ENCODE measurements at regions not wholly inside any gene's neighbourhood (a gene's known extent, or its start where the extent isn't known, plus 50 kb on each side); places are given as distances from the start of the nearest gene placed in this dataset.
A peak's percentile ranks its signal among the peaks of the same experiment; 100 is the strongest.

DNA sequence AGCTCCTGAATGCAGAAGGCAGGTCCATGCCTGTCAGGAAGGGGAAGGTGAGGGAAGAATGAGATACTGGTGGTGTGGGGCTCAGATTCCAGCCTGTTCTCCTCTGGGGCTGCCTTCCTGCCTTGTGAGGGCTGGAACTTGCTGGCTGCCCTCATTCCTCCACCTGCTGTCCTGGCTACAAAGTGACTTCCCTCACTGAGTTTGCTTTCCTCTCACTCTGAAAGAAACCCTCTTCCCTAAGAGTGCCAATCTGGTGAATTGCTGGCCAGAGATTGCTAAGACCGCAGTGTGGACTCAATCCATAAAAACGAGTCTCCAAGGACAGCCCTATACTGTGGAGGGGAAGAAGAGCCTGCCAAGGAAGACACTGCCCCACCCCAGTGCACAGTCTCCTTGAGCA lies 664.4 kb upstream of the HS6ST1 start:
- no peaks in the 10 kb centered on the region for H3K4me1 Mint-ChIP-seq
- no peak overlapping the region for H3K4me3 Mint-ChIP-seq
- H3K9me3 Mint-ChIP-seq, result no peaks in the 10 kb centered on the region
- no peaks in the 10 kb centered on the region for H3K27me3 Mint-ChIP-seq
- no peak for ATAC-seq
- H3K36me3 Mint-ChIP-seq, result no peaks in the 10 kb centered on the region
- no peak overlapping the region for H3K27ac Mint-ChIP-seq

DNA sequence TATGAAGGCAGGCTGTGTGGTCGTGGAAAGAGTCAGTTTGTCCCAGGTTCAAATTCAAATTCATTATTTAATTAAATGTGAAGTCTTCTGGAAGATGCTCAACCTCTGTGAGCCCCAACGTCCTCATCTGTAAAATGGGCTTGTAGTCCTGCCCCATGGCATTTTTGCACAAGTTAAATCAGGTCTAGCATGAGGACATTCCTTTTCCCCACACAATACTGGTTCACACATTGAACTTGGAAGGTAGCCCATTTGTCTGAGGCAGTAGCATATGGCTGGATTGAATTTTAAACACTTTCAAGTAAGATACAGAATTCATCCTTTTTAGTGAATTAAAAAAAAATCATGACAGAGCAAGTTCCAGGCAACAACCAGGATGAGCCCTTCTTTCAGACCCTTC lies 665.4 kb upstream of the HS6ST1 start:
- no peaks in the 10 kb centered on the region for H3K4me1 Mint-ChIP-seq

DNA sequence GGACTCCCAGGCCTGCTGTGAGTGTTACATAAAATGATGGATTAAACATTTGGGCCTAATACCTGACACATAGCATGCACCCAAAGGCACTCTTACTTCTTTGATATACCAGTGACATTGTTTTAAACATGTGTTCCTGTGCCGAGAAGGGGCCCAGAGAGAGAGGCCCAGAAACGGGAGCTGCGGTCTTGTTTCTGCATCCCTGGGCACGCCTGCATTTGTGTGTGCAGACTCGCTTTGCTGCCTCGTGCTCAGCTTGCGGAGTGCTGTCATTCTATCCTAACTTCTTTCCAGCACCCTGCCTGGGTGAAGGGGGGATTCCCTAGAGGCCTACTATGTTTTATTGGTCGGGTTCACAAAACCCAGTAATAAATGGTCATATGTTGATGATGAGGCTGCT lies 666.2 kb upstream of the HS6ST1 start:
- Mint-ChIP-seq H3K27ac (no peak overlapping the region), H3K27me3 (peaks cover 5% of the 10 kb centered on the region), H3K36me3 (no peaks in the 10 kb centered on the region), H3K9me3 (no peaks in the 10 kb centered on the region), H3K4me3 (no peak overlapping the region), H3K4me1 (no peaks in the 10 kb centered on the region)
- no peak for ATAC-seq

More for the DNA sequence above, 665.4 kb upstream of the HS6ST1 start:
- Mint-ChIP-seq H3K9me3 (no peaks in the 10 kb centered on the region), H3K4me3 (no peak overlapping the region), H3K27me3 (no peaks in the 10 kb centered on the region), H3K27ac (no peak overlapping the region), H3K36me3 (no peaks in the 10 kb centered on the region)
- no peak for ATAC-seq

DNA sequence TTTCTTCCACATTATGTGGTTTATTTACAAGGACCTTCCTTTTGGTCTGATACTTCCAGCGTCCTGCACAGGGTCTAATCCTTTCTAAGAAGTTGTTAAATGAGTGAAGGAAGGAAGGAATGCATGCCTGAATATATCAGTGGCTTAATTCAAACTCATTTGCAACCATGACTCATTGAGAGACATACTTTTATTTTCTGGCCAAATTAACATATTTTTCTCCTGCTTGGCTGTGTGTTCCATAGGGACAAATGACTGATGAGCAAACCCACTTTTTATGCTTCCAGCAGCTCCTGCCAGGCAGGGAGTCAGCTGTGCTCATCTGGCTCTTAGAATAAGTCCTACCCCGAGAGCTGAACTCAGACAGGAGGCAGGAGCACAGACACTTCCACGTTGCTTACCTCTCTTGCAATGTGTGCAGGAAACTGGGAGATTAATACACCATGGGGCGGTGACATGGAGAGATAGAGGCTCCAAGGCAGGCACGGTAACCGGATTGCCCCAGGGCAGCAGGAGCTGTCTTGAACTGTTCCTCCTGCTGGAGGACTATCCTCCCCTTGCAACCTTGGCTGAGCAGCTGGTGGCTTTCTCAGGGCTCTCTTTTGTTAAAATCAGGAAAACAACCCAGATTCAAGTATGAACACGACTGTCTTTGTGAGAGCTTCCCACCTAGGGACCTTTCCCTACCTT lies 667.5 kb upstream of the HS6ST1 start:
- Mint-ChIP-seq H3K4me1 (no peaks in the 10 kb centered on the region), H3K36me3 (no peaks in the 10 kb centered on the region), H3K4me3 (no peak overlapping the region), H3K27ac (no peak overlapping the region), H3K9me3 (no peaks in the 10 kb centered on the region), H3K27me3 (peaks cover 18% of the 10 kb centered on the region)
- no peak for ATAC-seq

DNA sequence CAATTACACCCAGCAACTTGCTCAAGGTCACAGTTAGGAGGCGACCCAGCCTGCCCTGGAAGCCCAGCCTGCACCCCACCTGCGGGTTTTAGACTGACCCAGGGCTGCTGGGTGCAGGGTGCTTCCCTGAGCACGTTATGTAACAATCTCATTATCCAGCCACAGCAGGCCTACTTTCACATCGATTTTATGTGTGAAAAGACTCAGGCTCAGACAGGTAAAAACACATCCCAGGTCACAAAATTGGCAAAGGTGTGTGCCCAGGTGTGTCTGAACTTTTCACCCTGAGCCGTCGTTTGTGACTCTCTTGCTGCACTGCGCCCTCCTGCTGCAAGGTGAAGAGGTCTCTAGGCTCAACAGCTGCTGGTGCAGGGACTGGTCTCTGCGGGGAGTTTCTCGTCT lies 668.2 kb upstream of the HS6ST1 start:
- Mint-ChIP-seq H3K36me3 (no peaks in the 10 kb centered on the region), H3K27ac (no peak overlapping the region), H3K9me3 (no peaks in the 10 kb centered on the region), H3K4me3 (no peak overlapping the region), H3K27me3 (peaks cover 24% of the 10 kb centered on the region), H3K4me1 (no peaks in the 10 kb centered on the region)
- no peak for ATAC-seq

DNA sequence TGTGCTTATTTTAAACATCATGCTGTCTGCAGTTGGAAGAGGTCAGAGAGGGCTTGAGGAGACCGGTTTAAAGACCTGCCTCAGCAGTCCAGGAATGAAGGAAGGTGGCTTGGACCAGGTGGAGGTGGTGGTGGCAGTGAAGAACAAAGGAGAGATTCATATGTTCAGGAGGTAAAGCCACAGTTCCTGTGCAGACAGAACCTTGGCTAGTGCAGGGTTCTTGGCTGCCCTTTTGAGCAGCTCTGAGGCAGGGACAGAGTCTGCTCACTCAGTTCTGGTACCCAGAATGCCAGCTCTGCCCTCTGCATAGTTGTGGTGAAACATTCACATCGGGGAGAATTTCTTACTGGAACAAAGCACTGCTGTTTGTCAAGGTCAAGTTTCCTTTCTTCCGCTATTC lies 669.7 kb upstream of the HS6ST1 start:
- H3K27me3 Mint-ChIP-seq, result peaks cover 24% of the 10 kb centered on the region
- ATAC-seq, result no peak
- H3K4me1 Mint-ChIP-seq, result no peaks in the 10 kb centered on the region
- H3K9me3 Mint-ChIP-seq, result no peaks in the 10 kb centered on the region
- no peaks in the 10 kb centered on the region for H3K36me3 Mint-ChIP-seq
- no peak overlapping the region for H3K27ac Mint-ChIP-seq
- H3K4me3 Mint-ChIP-seq, result no peak overlapping the region

DNA sequence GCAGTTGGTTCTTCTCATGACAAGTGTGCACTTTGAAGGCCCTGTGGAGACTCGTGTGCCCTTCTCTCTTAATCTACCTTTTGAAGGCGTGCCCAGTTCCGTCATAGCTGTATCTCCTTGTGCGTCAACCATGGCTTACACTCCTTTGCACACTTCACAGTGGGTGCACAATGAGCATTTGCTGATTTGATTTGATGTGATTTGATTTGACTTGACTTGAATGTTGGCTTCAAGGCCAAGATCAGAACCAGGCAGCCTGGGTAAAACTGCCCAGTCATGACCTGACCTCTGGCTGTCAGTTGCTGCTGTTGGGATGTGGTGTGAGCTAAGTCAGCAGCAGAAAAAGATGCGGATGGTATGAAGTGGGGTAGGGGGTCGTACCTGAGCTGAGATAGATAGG lies 670.3 kb upstream of the HS6ST1 start:
- no peak overlapping the region for H3K27ac Mint-ChIP-seq
- ATAC-seq, result peak; percentile 14
- no peak overlapping the region for H3K4me3 Mint-ChIP-seq
- H3K9me3 Mint-ChIP-seq, result no peaks in the 10 kb centered on the region
- H3K27me3 Mint-ChIP-seq, result peaks cover 24% of the 10 kb centered on the region
- no peaks in the 10 kb centered on the region for H3K4me1 Mint-ChIP-seq
- no peaks in the 10 kb centered on the region for H3K36me3 Mint-ChIP-seq

DNA sequence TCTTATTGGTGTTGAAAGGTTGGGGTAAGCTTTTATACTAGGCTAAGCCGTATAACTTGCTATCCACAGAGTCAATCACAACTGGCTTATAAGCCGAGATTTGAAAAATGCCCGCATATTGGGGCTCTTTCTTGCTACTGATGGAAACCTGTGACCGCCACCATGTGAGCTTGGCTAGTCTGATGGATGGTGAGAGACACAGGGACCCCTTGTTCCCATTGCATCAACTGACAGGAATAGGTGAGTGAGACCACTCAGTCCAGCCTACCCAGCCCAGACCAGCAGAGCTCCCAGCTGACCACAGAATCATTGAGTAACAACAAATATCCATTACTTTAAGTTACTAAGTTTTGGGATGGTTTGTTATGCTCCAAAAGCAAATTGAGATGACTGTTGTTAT lies 676.4 kb upstream of the HS6ST1 start:
- ATAC-seq, result no peak
- no peaks in the 10 kb centered on the region for H3K9me3 Mint-ChIP-seq
- no peaks in the 10 kb centered on the region for H3K36me3 Mint-ChIP-seq
- no peak overlapping the region for H3K27ac Mint-ChIP-seq
- peaks cover 17% of the 10 kb centered on the region for H3K27me3 Mint-ChIP-seq
- no peak overlapping the region for H3K4me3 Mint-ChIP-seq
- no peaks in the 10 kb centered on the region for H3K4me1 Mint-ChIP-seq

DNA sequence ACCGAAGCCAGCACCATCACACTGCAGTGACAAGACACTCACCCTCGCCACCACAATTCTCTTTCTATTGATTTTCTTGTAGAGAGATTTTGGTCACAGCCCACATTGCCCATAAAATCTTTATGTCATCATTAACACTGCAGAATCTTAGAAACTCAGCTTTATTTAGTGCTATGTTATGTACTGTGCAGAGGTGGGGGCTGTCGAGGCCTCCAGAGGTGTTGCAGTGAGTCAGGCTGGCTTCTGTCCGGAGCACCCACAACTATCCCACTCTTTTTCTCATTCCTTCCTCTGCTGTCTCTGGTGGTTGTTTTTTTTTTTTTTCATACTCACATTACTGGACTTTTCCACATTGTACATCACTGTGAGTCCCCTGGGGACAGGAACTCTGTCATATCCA lies 677.4 kb upstream of the HS6ST1 start:
- ATAC-seq, result no peak
- H3K4me3 Mint-ChIP-seq, result no peak overlapping the region
- no peaks in the 10 kb centered on the region for H3K36me3 Mint-ChIP-seq
- no peak overlapping the region for H3K27ac Mint-ChIP-seq
- H3K4me1 Mint-ChIP-seq, result no peaks in the 10 kb centered on the region
- H3K27me3 Mint-ChIP-seq, result peaks cover 7% of the 10 kb centered on the region
- no peaks in the 10 kb centered on the region for H3K9me3 Mint-ChIP-seq

DNA sequence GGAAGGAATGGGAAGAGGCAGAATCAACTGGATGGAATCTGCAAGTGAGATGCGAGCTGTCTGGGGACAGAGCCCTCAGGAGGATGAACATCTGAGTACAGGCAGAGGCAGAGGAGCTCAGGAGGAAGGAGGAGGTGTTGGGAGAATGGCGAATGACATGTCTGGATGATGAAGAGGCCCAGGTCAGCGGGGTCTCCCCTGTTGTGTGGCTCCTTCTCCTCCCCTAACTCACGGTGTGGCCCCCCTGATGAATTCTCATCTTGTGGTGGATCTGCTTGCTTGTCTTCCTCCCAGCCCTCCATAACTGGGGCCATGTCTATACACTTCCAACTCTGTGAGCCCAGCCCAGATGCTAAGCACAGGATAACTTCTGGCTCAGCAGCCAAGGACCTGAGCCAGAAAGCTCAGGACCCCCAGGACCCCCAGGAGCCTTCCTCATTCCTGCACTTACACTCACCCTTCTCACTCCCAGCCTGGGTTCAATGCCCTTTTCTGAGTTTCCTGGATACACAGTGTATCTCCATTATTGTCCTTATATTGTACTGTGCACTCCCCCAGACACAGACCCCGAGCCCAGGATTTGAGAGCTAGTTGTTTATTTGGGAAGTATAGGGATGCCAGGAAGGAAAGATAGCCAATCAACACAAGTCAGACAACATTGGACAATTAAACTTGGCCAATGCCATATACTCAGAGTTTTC lies 678.6 kb upstream of the HS6ST1 start:
- H3K27me3 Mint-ChIP-seq, result no peaks in the 10 kb centered on the region
- no peak overlapping the region for H3K4me3 Mint-ChIP-seq
- no peaks in the 10 kb centered on the region for H3K4me1 Mint-ChIP-seq
- H3K9me3 Mint-ChIP-seq, result no peaks in the 10 kb centered on the region
- no peaks in the 10 kb centered on the region for H3K36me3 Mint-ChIP-seq
- no peak for ATAC-seq
- H3K27ac Mint-ChIP-seq, result no peak overlapping the region

DNA sequence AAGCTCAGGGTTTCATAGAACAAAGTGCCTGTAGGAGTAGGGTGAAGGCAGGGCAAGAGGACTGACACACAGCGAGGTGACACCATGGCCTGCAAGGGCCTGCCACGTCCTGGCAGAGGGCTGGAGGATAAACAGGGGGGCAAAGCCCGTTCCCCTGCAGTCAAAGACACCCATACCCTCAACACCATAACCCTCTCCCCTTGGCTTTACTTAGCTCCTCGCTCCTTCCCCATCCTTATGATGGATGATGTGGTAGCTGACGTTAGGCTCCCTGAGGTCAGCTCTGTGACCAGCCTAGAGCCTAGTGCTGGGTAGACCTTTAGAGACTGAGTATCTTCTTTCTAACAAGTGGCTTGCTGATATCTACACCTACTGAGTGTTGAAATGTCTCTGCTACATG lies 683.3 kb upstream of the HS6ST1 start:
- Mint-ChIP-seq H3K27ac (no peak overlapping the region), H3K27me3 (peaks cover 9% of the 10 kb centered on the region), H3K4me1 (no peaks in the 10 kb centered on the region), H3K36me3 (no peaks in the 10 kb centered on the region), H3K4me3 (no peak overlapping the region), H3K9me3 (peaks cover 3% of the 10 kb centered on the region)
- no peak for ATAC-seq

DNA sequence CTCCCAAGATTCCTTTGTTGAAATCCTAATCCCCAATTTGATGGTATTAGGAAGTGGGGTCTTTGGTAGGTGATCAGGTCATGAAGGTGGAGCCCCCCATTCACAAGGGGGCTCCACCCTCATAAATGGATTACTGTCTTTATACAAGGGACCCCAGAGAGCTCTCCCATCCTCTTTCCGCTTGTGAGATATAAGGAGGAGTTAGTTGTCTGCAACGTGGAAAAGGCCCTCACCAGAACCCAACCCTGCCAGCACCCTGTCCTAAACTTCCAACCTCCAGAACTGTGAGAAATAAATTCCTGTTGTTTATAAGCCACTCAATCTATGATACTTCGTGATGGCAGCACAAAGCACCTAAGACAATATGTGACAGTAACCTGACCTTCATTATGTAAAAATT lies 684.1 kb upstream of the HS6ST1 start:
- no peaks in the 10 kb centered on the region for H3K36me3 Mint-ChIP-seq
- H3K9me3 Mint-ChIP-seq, result peaks cover 3% of the 10 kb centered on the region
- peaks cover 9% of the 10 kb centered on the region for H3K27me3 Mint-ChIP-seq
- no peak overlapping the region for H3K27ac Mint-ChIP-seq
- no peaks in the 10 kb centered on the region for H3K4me1 Mint-ChIP-seq
- H3K4me3 Mint-ChIP-seq, result no peak overlapping the region
- no peak for ATAC-seq

DNA sequence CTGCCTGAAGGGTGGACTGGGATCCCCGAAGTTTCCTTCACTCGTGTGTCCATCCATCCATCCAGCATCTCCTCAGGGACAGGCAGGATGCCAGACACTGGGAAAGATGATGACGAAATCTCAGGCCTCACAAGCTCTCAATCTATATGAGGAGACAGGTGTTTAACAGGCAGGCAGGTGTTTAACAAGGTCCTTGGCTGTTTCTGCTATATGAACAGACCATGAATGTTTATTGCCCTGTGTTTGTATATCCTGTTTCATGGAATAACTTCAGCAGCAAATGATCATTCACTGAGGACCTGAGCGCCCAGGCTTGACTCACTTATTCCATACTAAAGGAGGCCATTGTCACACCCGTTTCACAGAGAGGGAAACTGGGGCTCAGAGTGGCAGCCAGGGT lies 685.8 kb upstream of the HS6ST1 start:
- no peak overlapping the region for H3K27ac Mint-ChIP-seq
- H3K4me3 Mint-ChIP-seq, result no peak overlapping the region
- H3K36me3 Mint-ChIP-seq, result no peaks in the 10 kb centered on the region
- H3K9me3 Mint-ChIP-seq, result peaks cover 3% of the 10 kb centered on the region
- no peaks in the 10 kb centered on the region for H3K4me1 Mint-ChIP-seq
- ATAC-seq, result no peak
- peaks cover 23% of the 10 kb centered on the region for H3K27me3 Mint-ChIP-seq

DNA sequence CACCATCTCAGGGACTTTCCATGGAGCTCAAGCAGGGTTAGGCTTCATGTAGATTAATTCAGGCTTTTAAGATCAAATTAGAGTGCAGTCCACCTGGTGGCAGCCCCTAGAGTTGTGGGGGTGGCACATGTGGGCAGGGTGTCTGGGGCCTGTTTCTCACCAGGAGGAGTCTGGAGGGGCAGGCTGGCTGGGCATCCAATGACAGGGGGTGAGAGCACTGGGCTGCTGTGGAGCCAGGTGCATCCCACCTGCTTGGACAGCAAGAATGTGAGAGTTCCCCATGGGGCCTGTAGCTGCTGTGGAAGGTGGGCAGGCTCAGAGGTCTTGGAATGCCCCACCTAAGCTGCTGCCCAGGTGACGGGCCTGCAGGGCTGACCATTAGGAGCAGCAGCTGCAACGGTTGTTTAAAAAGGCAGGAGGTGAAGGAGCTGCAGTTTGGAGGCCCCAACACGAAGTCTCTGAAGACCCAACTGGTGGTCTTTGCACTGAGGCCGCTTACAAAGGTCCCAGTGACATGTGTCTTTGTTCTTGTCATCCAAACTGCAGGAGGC lies 686.3 kb upstream of the HS6ST1 start:
- ATAC-seq, result no peak
- Mint-ChIP-seq H3K4me3 (no peak overlapping the region), H3K27ac (no peak overlapping the region), H3K36me3 (no peaks in the 10 kb centered on the region), H3K9me3 (peaks cover 3% of the 10 kb centered on the region), H3K27me3 (peaks cover 23% of the 10 kb centered on the region), H3K4me1 (no peaks in the 10 kb centered on the region)

DNA sequence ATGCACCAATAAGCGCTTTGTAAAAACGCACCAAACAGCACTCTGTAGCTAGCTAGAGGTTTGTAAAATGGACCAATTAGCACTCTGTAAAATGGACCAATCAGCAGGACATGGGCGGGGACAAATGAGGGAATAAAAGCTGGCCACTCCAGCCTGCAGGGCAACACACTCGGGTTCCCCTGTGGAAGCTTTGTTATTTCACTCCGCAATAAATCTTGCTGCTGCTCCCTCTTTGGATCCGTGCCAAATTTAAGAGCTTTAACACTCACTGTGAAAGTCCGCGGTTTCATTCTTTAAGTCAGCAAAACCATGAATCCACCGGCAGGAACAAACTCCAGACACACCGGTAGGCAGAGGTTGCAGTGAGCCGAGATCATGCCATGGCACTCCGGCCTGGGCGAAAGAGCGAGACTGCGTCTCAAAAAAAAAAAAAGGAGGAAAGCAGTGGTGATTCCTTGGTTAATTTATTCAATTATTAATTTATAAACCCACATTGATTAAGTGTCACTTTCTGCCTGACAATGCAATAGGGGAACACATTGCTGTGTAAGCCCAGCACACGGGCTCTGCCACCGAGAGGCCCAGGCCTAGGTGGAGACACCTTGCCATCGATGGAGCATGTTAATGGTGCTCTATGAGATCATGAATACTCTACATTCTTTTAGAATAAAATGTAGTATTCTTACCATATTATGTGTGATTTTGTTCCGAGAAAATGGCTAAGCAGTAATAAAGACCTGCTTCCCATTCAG lies 687.6 kb upstream of the HS6ST1 start:
- Mint-ChIP-seq H3K4me1 (no peaks in the 10 kb centered on the region), H3K27me3 (peaks cover 23% of the 10 kb centered on the region), H3K36me3 (no peaks in the 10 kb centered on the region), H3K27ac (no peak overlapping the region), H3K9me3 (peaks cover 3% of the 10 kb centered on the region), H3K4me3 (no peak overlapping the region)
- no peak for ATAC-seq

Measured in stimulated activated memory B cell treated with anti-CD40 and anti-IgM and Interleukin-4, amounts not matched to agents 10 μg/mL and 1 μg/mL and 100 μg/mL, for 72 hours (primary cell).